WTC11 (cell line): ENCODE measurements at regions not wholly inside any gene's neighbourhood (a gene's known extent, or its start where the extent isn't known, plus 50 kb on each side); places are given as distances from the start of the nearest gene placed in this dataset.
A peak's percentile ranks its signal among the peaks of the same experiment; 100 is the strongest.

ENCODE experiments used
- ATAC-seq: fragments of 200-7000 bp; cut with Tn5 transposase; 2 replicates; pipeline ENCODE4 v1.10.0; 2021; ENCODE audit warnings: mild to moderate bottlenecking, moderate library complexity
- CTCF ChIA-PET: fragments of 300-600 bp; sonication (Branson Sonifier 250); formaldehyde crosslinking; loops from one replicate; lab custom pipeline; 2021; ENCODE audit warnings: antibody characterized with exemption; lab: Charles Lee
- POLR2A ChIA-PET: fragments of 350-600 bp; sonication (Branson Sonifier 250); formaldehyde crosslinking; loops from one replicate; lab custom pipeline; 2021; ENCODE audit warnings: antibody characterized with exemption; lab: Charles Lee
- DNase-seq: peaks from one replicate; pipeline ENCODE4 v3.0.0; 2021; ENCODE audit warnings: low spot score
- H3K27ac Mint-ChIP-seq: 2 replicates; pipeline ENCODE4 v1.8.0; 2021; ENCODE audit warnings: mixed read lengths
- H3K27me3 Mint-ChIP-seq: 2 replicates; pipeline ENCODE4 v1.8.0; 2021; ENCODE audit warnings: low read depth, mild to moderate bottlenecking, moderate library complexity, mixed read lengths
- H3K36me3 Mint-ChIP-seq: 2 replicates; pipeline ENCODE4 v1.8.0; 2021; ENCODE audit warnings: mixed read lengths
- H3K4me1 Mint-ChIP-seq: 2 replicates; pipeline ENCODE4 v1.8.0; 2022; ENCODE audit warnings: mixed read lengths
- H3K4me3 Mint-ChIP-seq: 2 replicates; pipeline ENCODE4 v1.8.0; 2021; ENCODE audit warnings: mild to moderate bottlenecking, moderate library complexity, mixed read lengths
- H3K9me3 Mint-ChIP-seq: 2 replicates; pipeline ENCODE4 v1.8.0; 2021; ENCODE audit warnings: mixed read lengths
- AFF4 ChIP-seq: sonication (generic); formaldehyde crosslinking; IDR thresholded peaks from 2 replicates; pipeline ENCODE4 v1.8.1; 2023; ENCODE audit warnings: mild to moderate bottlenecking, missing genetic modification reagents, borderline replicate concordance
- FOXP1 ChIP-seq: sonication (generic); formaldehyde crosslinking; IDR thresholded peaks from 2 replicates; pipeline ENCODE4 v1.8.0; 2022; ENCODE audit warnings: missing genetic modification reagents, mild to moderate bottlenecking, moderate library complexity, borderline replicate concordance
- JAZF1 ChIP-seq: fragments of 250-450 bp; sonication (Bioruptor Pico); IDR thresholded peaks from 2 replicates; pipeline ENCODE4 v1.9.0; 2021; ENCODE audit warnings: moderate library complexity, mild to moderate bottlenecking, inconsistent platforms
- JUN ChIP-seq: sonication (generic); formaldehyde crosslinking; IDR thresholded peaks from 2 replicates; pipeline ENCODE4 v1.8.0; 2023; ENCODE audit warnings: mild to moderate bottlenecking, missing genetic modification reagents
- MLX ChIP-seq: sonication (generic); formaldehyde crosslinking; IDR thresholded peaks from 2 replicates; pipeline ENCODE4 v1.8.1; 2023; ENCODE audit warnings: mild to moderate bottlenecking, missing genetic modification reagents, moderate library complexity
- MXD4 ChIP-seq: fragments of 250-450 bp; sonication (Bioruptor Pico); IDR thresholded peaks from 2 replicates; pipeline ENCODE4 v1.8.0; 2021; ENCODE audit warnings: mild to moderate bottlenecking, moderate library complexity, borderline replicate concordance
- MYBL2 ChIP-seq: sonication (generic); formaldehyde crosslinking; IDR thresholded peaks from 2 replicates; pipeline ENCODE4 v1.8.1; 2023; ENCODE audit warnings: mild to moderate bottlenecking, moderate library complexity, missing genetic modification reagents
- NFATC4 ChIP-seq: fragments of 250-450 bp; sonication (Bioruptor Pico); IDR thresholded peaks from 2 replicates; pipeline ENCODE4 v1.9.0; 2021; ENCODE audit warnings: mild to moderate bottlenecking
- NR1H2 ChIP-seq: sonication (generic); formaldehyde crosslinking; IDR thresholded peaks from 2 replicates; pipeline ENCODE4 v1.9.0; 2021; ENCODE audit warnings: mild to moderate bottlenecking, moderate library complexity, missing genetic modification reagents
- PRRX2 ChIP-seq: fragments of 250-450 bp; sonication (Bioruptor Pico); IDR thresholded peaks from 2 replicates; pipeline ENCODE4 v1.8.0; 2021; ENCODE audit warnings: mild to moderate bottlenecking
- TCF7 ChIP-seq: sonication (generic); formaldehyde crosslinking; IDR thresholded peaks from 2 replicates; pipeline ENCODE4 v1.8.0; 2022; ENCODE audit warnings: mild to moderate bottlenecking, low read depth, missing genetic modification reagents, moderate library complexity
- ZBTB21 ChIP-seq: sonication (generic); formaldehyde crosslinking; IDR thresholded peaks from 2 replicates; pipeline ENCODE4 v1.8.1; 2023; ENCODE audit warnings: mild to moderate bottlenecking, missing genetic modification reagents, borderline replicate concordance
- ZNF138 ChIP-seq: sonication (generic); formaldehyde crosslinking; conservative IDR thresholded peaks from 2 replicates; pipeline ENCODE4 v1.8.1; 2022; ENCODE audit warnings: mild to moderate bottlenecking, moderate library complexity, missing genetic modification reagents
- ZNF232 ChIP-seq: sonication (generic); formaldehyde crosslinking; IDR thresholded peaks from 2 replicates; pipeline ENCODE4 v1.8.0; 2022; ENCODE audit warnings: mild to moderate bottlenecking, missing genetic modification reagents
- TF ChIP-seq, protein P1 (sequence below): sonication (generic); formaldehyde crosslinking; IDR thresholded peaks from 2 replicates; pipeline ENCODE4 v1.8.0; 2022; ENCODE audit warnings: missing genetic modification reagents
- TF ChIP-seq, protein P2 (sequence below): fragments of 250-450 bp; sonication (Bioruptor Pico); IDR thresholded peaks from 2 replicates; pipeline ENCODE4 v2.1.2; 2022; ENCODE audit warnings: mild to moderate bottlenecking, moderate library complexity

- no peak overlapping the region for H3K27ac Mint-ChIP-seq
- H3K9me3 Mint-ChIP-seq: peaks cover 5% of the 10 kb centered on the region
- H3K36me3 Mint-ChIP-seq: no peaks in the 10 kb centered on the region
- H3K4me3 Mint-ChIP-seq: no peak overlapping the region
- ChIA-PET CTCF (no interaction called here), POLR2A (no interaction called here)
- peaks cover 13% of the 10 kb centered on the region for H3K4me1 Mint-ChIP-seq
- DNase-seq: no peak
- no peak for ATAC-seq
- TF ChIP-seq NR1H2 (no peak), JUN (CRISPR knock-in tag) (no peak), JAZF1 (CRISPR knock-in tag) (no peak), TCF7 (CRISPR knock-in tag) (no peak)
- H3K27me3 Mint-ChIP-seq: no peaks in the 10 kb centered on the region; the same call in 1 of the 2 replicates
These were observed 868.9 kb upstream of the AUTS2 start for GRCh38 chr7:68729371-68729770.

DNA sequence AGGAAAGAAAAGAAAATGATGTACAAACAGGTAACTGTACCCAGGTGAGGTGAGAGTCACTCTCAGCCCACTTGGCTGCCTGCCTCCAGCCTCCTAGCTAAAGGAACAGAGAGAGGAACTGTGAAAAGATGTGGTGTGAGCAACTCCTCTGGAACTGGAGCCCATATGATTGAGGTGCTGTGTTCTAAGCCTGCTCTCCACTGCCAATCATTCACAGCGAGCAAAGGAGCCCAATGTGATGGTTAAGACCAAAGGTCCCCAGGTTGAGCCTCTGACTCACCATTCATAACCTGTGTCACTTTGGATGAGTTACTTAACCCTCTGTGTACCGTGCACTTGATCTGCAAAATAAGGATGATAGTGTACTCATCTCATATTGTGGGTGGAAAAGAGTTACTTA is 868.1 kb upstream of the AUTS2 start:
- DNase-seq: no peak
- POLR2A ChIA-PET: no interaction called here
- CTCF ChIA-PET: interaction anchor here (0.5 kb wide), 1 partner anchor 133 kb away, joined by 3 read pairs; no protein-coding TSS in a partner anchor
- Mint-ChIP-seq H3K9me3 (peaks cover 8% of the 10 kb centered on the region), H3K27me3 (no peaks in the 10 kb centered on the region; the same call in 1 of the 2 replicates), H3K4me1 (peaks cover 13% of the 10 kb centered on the region), H3K4me3 (no peak overlapping the region), H3K27ac (no peak overlapping the region), H3K36me3 (no peaks in the 10 kb centered on the region)
- TF ChIP-seq ZNF232 (CRISPR knock-in tag): no peak
- TF ChIP-seq AFF4 (CRISPR knock-in tag): no peak
- TF ChIP-seq, protein P1, sequence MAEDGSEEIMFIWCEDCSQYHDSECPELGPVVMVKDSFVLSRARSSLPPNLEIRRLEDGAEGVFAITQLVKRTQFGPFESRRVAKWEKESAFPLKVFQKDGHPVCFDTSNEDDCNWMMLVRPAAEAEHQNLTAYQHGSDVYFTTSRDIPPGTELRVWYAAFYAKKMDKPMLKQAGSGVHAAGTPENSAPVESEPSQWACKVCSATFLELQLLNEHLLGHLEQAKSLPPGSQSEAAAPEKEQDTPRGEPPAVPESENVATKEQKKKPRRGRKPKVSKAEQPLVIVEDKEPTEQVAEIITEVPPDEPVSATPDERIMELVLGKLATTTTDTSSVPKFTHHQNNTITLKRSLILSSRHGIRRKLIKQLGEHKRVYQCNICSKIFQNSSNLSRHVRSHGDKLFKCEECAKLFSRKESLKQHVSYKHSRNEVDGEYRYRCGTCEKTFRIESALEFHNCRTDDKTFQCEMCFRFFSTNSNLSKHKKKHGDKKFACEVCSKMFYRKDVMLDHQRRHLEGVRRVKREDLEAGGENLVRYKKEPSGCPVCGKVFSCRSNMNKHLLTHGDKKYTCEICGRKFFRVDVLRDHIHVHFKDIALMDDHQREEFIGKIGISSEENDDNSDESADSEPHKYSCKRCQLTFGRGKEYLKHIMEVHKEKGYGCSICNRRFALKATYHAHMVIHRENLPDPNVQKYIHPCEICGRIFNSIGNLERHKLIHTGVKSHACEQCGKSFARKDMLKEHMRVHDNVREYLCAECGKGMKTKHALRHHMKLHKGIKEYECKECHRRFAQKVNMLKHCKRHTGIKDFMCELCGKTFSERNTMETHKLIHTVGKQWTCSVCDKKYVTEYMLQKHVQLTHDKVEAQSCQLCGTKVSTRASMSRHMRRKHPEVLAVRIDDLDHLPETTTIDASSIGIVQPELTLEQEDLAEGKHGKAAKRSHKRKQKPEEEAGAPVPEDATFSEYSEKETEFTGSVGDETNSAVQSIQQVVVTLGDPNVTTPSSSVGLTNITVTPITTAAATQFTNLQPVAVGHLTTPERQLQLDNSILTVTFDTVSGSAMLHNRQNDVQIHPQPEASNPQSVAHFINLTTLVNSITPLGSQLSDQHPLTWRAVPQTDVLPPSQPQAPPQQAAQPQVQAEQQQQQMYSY: 0 out of 2 replicates have a peak, but pooled peaks have one; percentile 19
- no peak for ATAC-seq

DNA sequence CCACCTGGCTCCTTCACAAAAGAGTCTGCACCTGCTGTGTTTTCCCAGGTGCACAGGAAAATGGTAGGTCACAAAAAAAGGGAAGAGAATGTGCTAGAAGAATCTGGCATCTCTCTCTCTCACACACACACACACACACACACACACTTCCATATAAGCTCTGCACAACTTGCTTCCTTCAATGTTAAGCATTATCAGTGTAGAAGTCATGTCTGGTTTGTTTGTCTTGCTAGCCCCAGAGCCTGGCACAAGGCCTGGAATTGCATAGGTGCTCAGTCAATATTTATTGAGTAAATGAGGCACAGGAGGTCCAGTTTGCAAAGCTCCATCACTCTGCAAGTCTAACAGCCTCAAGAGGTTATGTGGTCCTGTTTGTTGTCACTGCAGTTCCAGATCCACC is 867.3 kb upstream of the AUTS2 start:
- CTCF ChIA-PET: no interaction called here
- Mint-ChIP-seq H3K9me3 (peaks cover 8% of the 10 kb centered on the region), H3K36me3 (no peaks in the 10 kb centered on the region), H3K27ac (no peak overlapping the region), H3K4me3 (no peak overlapping the region), H3K4me1 (peaks cover 13% of the 10 kb centered on the region), H3K27me3 (no peaks in the 10 kb centered on the region; the same call in 1 of the 2 replicates)
- POLR2A ChIA-PET: no interaction called here
- ATAC-seq: no peak
- DNase-seq: no peak
- TF ChIP-seq NFATC4 (CRISPR knock-in tag) (no peak), ZBTB21 (no peak), PRRX2 (no peak), ZNF138 (no peak), FOXP1 (CRISPR knock-in tag) (no peak), MLX (CRISPR knock-in tag) (no peak), MYBL2 (CRISPR knock-in tag) (no peak), MXD4 (no peak)
- TF ChIP-seq, protein P2, sequence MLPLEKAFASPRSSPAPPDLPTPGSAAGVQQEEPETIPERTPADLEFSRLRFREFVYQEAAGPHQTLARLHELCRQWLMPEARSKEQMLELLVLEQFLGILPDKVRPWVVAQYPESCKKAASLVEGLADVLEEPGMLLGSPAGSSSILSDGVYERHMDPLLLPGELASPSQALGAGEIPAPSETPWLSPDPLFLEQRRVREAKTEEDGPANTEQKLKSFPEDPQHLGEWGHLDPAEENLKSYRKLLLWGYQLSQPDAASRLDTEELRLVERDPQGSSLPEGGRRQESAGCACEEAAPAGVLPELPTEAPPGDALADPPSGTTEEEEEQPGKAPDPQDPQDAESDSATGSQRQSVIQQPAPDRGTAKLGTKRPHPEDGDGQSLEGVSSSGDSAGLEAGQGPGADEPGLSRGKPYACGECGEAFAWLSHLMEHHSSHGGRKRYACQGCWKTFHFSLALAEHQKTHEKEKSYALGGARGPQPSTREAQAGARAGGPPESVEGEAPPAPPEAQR (CRISPR knock-in tag): no peak
